SK-N-MC (cell line): ENCODE measurements at regions not wholly inside any gene's neighbourhood (a gene's known extent, or its start where the extent isn't known, plus 50 kb on each side); places are given as distances from the start of the nearest gene placed in this dataset.

Source experiments
- DNase-seq: peaks from one replicate; pipeline ENCODE4 v3.0.0-alpha.2; 2011; ENCODE audit warnings: low read depth, low spot score
- H3K27ac ChIP-seq: fragments of 200-600 bp; sonication (generic); 2 replicates; pipeline ENCODE4 v1.5.1; 2016; ENCODE audit warnings: mixed run types
- H3K36me3 ChIP-seq: fragments of 200-600 bp; sonication (generic); 2 replicates; pipeline ENCODE4 v1.6.1; 2017; ENCODE audit warnings: antibody characterized with exemption, low read length, mixed read lengths; ENCODE audit not compliant: insufficient read depth
- H3K4me3 ChIP-seq: fragments of 200-600 bp; sonication (generic); 2 replicates; pipeline ENCODE4 v1.5.1; 2016
- H3K9ac ChIP-seq: fragments of 200-600 bp; sonication (generic); 2 replicates; pipeline ENCODE4 v1.8.0; 2017; ENCODE audit warnings: mixed run types, mixed read lengths; ENCODE audit not compliant: insufficient read length
- H3K9me3 ChIP-seq: fragments of 200-600 bp; sonication (generic); 2 replicates; pipeline ENCODE4 v1.6.1; 2017; ENCODE audit warnings: low read depth, mild to moderate bottlenecking, antibody characterized with exemption, low read length, moderate library complexity, mixed read lengths
- EZH2 ChIP-seq: fragments of 200-600 bp; sonication (generic); IDR thresholded peaks from one replicate; pipeline ENCODE4 v1.6.1; 2017; ENCODE audit warnings: antibody characterized with exemption
- FOXP2 ChIP-seq: optimal IDR thresholded peaks from 2 replicates; pipeline ENCODE3; 2011; ENCODE audit warnings: mild to moderate bottlenecking, moderate library complexity; ENCODE audit not compliant: insufficient read depth; ENCODE audit errors: extremely low read length, control extremely low read depth
- POLR2AphosphoS5 ChIP-seq: IDR thresholded peaks from 2 replicates; pipeline ENCODE4 v1.6.1; 2012; ENCODE audit warnings: mild to moderate bottlenecking, low read depth, low read length, borderline replicate concordance

DNA sequence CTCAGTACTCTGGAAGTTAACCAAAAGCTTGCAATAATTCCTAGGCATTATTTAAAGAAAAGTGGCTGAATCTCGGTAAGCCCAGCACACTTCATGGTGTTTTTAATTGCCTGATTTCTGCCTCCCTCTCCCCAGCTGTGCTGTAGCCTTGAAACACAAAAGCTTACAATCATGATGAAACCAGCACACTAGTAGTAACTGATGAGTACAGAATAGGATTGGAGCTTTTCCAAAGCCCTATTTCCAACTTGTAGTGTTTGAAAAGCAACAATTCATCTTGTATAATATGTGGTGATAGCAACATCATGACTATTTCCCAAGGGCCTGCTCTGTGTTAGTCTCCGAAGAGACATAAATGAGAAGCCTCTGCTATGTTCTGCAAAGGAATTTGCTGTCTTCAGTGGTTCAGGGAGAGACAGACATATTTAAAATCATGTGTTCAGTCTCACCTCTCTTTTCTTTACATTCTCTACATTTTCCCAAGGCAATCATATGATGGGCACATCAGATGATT, 1015.0 kb downstream of the BCL11A start:
- Histone ChIP-seq H3K27ac (no peak overlapping the region), H3K4me3 (no peak overlapping the region), H3K36me3 (no peaks in the 10 kb centered on the region), H3K9ac (no peak overlapping the region), H3K9me3 (no peaks in the 10 kb centered on the region)
- DNase-seq = no peak
- no peak for TF ChIP-seq POLR2AphosphoS5
- no peak for TF ChIP-seq FOXP2
- TF ChIP-seq EZH2 = no peak

DNA sequence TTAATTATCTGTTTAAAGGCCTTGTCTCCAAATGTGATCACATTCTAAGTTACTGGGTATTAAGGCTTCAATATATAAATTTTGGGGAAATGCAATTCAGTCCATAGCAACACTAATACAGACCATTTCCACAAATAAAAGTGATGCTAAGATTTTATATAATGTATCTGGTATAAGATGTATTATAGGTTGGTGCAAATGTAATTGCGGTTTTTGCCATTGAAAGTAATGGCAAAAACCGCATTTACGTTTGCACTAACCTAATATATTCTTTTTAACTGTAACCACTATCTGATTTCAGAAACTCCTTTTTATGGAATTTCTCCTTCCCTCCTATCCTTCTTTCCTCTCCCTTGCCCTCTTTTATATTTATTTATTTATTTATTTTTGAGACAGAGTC, 1020.6 kb downstream of the BCL11A start:
- Histone ChIP-seq H3K9me3 (no peaks in the 10 kb centered on the region), H3K9ac (no peak overlapping the region), H3K4me3 (no peak overlapping the region), H3K27ac (no peak overlapping the region), H3K36me3 (no peaks in the 10 kb centered on the region)
- no peak for DNase-seq
- TF ChIP-seq EZH2 (no peak), POLR2AphosphoS5 (no peak), FOXP2 (no peak)

DNA sequence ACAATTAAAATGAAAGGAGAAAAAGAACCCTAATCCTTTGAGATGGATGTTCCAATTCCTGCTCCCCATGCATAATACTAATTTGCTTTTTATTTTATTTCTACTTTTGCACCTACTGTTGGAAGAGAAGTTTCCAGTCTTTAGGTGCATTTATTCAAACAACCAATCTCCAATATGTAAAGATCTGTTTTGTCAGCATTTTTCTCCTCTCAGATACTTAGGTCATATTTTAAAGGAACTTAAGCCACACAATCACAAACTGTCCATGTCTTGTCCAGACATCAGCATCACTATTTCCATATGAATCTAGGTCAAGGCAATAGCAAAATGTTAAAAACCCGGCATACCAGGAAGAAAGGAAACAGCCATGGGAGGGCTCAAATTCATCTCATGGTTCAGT, 1023.2 kb downstream of the BCL11A start:
- H3K4me3 ChIP-seq = no peak overlapping the region
- TF ChIP-seq EZH2 (no peak), POLR2AphosphoS5 (no peak), FOXP2 (no peak)
- no peak overlapping the region for H3K9ac ChIP-seq
- H3K36me3 ChIP-seq = no peaks in the 10 kb centered on the region
- DNase-seq = no peak
- no peaks in the 10 kb centered on the region for H3K9me3 ChIP-seq
- H3K27ac ChIP-seq = no peak overlapping the region

DNA sequence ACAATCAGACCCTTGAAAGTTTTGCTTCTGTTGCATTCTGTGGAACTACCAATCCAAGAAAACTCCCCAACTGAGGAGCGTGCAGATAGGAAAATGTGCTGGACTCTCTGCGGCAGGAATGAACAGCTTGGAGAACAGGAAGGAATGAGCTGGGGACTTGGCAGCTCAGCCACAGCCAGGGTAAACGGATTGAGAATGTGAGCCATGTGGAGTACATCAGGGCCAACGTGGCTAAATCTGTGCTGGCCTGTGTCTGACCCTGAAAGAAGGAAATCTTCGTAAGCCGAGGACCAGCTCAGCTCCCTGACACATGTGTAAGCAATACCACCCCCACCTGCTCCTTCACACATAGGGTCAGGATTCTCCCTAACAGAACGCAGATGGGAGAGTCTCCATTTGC, 1023.7 kb downstream of the BCL11A start:
- Histone ChIP-seq H3K9me3 (no peaks in the 10 kb centered on the region), H3K9ac (no peak overlapping the region), H3K4me3 (no peak overlapping the region), H3K36me3 (no peaks in the 10 kb centered on the region), H3K27ac (no peak overlapping the region)
- no peak for DNase-seq
- TF ChIP-seq FOXP2 = no peak
- no peak for TF ChIP-seq EZH2

DNA sequence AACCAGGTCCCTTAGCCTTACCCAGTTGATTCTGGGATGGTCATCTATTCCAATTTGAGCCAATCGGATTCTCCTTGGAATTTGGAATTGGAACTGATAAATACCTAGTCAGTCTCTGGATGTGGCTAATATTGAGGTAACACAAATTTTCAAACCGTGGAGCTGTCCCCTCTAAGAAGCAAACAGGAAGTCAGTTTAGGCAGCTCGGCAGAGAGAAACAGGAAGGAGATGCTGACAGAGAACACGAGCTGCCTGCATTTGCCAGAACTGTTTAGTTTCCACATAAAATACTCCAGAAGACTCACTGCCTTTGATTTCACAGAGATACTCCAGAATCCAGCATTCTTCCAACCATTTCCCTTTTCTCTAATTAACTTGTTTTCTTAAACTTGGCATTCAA, 1024.9 kb downstream of the BCL11A start:
- Histone ChIP-seq H3K36me3 (no peaks in the 10 kb centered on the region), H3K27ac (no peak overlapping the region), H3K9me3 (no peaks in the 10 kb centered on the region), H3K9ac (no peak overlapping the region), H3K4me3 (no peak overlapping the region)
- no peak for DNase-seq
- TF ChIP-seq EZH2 = no peak
- TF ChIP-seq POLR2AphosphoS5 = no peak
- no peak for TF ChIP-seq FOXP2

DNA sequence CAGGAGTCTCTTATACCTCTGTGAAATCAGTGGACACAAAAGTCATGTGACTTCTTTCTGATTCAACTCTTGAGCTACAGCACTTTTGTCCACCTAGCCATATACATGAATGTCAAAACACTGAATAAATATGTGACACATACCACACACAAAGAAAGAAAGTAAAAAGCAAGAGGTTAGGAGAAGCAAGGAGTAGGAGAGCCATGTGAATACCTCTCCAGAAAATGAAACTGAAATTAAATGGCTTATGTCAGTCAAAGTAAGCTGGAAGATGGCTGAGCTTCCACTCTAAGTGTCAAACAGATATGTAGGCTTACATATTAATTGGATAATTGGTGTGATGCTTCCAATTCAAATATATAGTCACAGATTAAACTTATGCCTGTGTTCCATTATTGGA, 1050.5 kb downstream of the BCL11A start:
- no peak overlapping the region for H3K27ac ChIP-seq
- no peaks in the 10 kb centered on the region for H3K9me3 ChIP-seq
- TF ChIP-seq POLR2AphosphoS5 (no peak), FOXP2 (no peak), EZH2 (no peak)
- no peak overlapping the region for H3K9ac ChIP-seq
- H3K36me3 ChIP-seq = no peaks in the 10 kb centered on the region
- H3K4me3 ChIP-seq = no peak overlapping the region
- no peak for DNase-seq

DNA sequence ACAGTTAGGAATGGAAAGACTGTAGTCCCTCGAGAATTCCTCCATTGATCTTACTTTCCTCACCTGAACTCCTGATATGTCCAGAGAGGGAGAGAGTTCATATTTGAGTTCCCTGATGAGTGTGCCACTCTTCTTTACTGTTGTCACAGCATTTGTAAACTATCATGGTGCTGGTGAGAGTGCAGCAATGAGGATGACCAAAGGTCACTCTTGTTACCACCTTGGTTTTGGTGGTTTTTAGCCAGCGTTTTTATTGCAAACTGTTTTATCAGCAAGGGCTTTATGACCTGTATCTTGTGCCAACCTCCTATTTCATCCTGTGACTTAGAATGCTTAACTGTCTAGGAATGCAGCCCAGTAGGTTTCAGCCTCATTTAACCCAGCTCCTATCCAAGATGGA, 1062.5 kb downstream of the BCL11A start:
- Histone ChIP-seq H3K36me3 (no peaks in the 10 kb centered on the region), H3K4me3 (no peak overlapping the region), H3K27ac (no peak overlapping the region), H3K9ac (no peak overlapping the region), H3K9me3 (no peaks in the 10 kb centered on the region)
- TF ChIP-seq EZH2 = no peak
- no peak for TF ChIP-seq FOXP2
- no peak for TF ChIP-seq POLR2AphosphoS5
- no peak for DNase-seq

DNA sequence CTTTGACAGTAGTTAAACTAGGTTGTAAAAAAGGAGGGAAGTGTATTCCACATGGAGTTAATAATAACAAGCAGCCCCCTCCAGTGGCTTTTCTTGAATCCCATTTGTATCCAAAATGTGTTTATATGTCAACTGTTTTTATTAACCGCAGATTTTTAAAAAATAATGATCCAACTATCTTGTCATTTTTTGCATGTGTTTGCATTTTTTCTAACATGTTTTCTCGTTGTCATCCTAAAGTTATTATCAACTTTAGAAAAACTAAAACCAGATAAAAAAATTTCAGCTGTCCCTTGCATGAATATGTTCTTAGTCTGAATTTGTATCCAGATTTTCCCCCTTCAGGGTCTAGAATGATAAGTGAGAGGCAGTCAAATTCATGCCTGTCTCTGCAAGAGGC, 1063.3 kb downstream of the BCL11A start:
- TF ChIP-seq POLR2AphosphoS5 = no peak
- no peak for TF ChIP-seq FOXP2
- no peak for TF ChIP-seq EZH2
- DNase-seq = no peak
- H3K36me3 ChIP-seq = no peaks in the 10 kb centered on the region
- no peaks in the 10 kb centered on the region for H3K9me3 ChIP-seq
- no peak overlapping the region for H3K9ac ChIP-seq
- H3K4me3 ChIP-seq = no peak overlapping the region
- no peak overlapping the region for H3K27ac ChIP-seq

DNA sequence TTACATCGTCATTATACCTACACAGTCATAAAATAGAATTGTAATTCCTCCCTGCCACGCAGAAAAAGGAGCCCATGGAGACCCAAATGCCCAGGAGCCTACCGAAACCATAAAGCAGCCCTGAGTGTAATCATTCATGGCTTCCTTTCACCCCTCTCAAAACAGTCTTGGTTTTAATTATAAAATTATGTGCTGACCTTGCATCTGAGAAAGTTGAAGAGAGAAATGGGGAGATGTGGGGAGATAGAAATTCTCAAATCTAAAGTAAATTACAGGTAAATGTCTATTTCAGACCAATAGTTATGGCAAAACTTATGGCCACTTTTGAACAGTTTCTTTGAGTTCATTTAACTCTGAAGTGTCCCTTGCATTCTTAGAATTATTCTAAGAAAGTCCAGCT, 1068.8 kb downstream of the BCL11A start:
- H3K4me3 ChIP-seq = no peak overlapping the region

More for the DNA sequence above, 1068.8 kb downstream of the BCL11A start:
- no peak for DNase-seq
- TF ChIP-seq FOXP2 (no peak), EZH2 (no peak), POLR2AphosphoS5 (no peak)
- H3K9ac ChIP-seq = no peak overlapping the region
- no peak overlapping the region for H3K27ac ChIP-seq
- H3K36me3 ChIP-seq = no peaks in the 10 kb centered on the region
- H3K9me3 ChIP-seq = no peaks in the 10 kb centered on the region
